NCI-H748 (cell line): ENCODE measurements at regions not wholly inside any gene's neighbourhood (a gene's known extent, or its start where the extent isn't known, plus 50 kb on each side); places are given as distances from the start of the nearest gene placed in this dataset.
A peak's percentile ranks its signal among the peaks of the same experiment; 100 is the strongest.
"Not testable (repeated sequence)": the region's sequence is repeated elsewhere in the genome, so short reads cannot be mapped to it uniquely, and the experiment has no call there.

Source experiments
- DNase-seq: peaks from one replicate; lab custom pipeline; 2025; ENCODE audit not compliant: unreplicated experiment; lab: John Stamatoyannopoulos, UW

GRCh38 chr1:38758820-38759219, 100.8 kb downstream of the RRAGC start:
- no peak for DNase-seq

DNA sequence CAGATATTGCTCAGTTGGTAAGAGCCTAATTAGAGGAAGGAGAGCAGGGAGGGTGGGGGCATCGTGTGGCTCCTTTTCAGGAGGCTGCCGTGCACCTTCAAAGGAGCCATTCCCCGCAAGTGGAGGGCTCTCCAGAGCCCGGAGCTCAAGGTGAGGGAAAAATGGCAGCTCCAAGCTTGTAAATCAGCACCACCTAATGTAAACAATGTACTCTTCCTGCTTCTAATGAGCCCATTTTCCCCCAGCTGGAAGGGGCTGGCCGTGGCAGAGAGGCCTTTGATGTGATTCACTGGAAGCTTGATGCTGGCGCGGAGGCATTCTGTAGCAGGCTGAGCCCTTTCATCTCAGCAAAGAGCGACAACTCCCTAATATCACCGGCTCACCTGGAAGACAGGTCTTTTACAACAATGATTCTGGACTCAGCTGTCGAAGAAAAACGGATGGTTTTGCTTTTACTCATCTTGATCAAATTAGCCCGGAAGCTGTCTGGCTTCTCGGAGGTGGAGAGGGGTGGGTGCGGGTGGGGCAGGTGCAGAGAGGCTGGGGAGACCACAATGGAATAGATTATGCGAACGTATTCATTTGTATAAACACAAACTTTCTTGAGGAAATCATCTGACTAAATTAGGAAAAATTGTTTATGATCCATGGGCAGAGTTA, 112.5 kb downstream of the RRAGC start:
- peak; percentile 70 for DNase-seq

DNA sequence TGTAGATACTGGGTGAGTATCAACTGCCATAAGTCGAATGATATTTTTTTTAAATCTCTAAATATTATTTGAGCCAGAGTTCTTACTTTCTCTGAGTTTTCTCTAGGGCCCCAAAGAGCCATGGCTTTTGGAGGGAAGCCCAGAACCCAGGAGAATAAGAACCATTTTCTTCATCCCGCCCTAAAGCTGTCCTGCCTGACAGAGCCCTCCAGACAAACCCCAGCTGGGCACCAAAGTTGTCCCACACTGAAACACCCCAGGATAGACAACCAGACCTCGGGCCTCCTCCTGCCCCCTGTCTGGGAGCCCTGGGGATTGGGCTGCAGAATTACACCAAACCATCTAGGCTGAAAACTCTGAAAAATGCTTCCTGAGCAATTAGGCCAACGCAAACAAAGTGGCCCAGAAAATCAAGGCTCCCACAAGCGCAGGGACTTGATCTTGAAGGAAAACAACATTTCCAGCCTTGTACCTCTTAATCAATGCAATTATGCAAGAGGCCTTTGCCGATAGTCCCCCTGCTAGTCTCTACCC, 113.1 kb downstream of the RRAGC start:
- no peak for DNase-seq

GRCh38 chr1:38745476-38746401, 113.8 kb downstream of the RRAGC start:
- no peak for DNase-seq

DNA sequence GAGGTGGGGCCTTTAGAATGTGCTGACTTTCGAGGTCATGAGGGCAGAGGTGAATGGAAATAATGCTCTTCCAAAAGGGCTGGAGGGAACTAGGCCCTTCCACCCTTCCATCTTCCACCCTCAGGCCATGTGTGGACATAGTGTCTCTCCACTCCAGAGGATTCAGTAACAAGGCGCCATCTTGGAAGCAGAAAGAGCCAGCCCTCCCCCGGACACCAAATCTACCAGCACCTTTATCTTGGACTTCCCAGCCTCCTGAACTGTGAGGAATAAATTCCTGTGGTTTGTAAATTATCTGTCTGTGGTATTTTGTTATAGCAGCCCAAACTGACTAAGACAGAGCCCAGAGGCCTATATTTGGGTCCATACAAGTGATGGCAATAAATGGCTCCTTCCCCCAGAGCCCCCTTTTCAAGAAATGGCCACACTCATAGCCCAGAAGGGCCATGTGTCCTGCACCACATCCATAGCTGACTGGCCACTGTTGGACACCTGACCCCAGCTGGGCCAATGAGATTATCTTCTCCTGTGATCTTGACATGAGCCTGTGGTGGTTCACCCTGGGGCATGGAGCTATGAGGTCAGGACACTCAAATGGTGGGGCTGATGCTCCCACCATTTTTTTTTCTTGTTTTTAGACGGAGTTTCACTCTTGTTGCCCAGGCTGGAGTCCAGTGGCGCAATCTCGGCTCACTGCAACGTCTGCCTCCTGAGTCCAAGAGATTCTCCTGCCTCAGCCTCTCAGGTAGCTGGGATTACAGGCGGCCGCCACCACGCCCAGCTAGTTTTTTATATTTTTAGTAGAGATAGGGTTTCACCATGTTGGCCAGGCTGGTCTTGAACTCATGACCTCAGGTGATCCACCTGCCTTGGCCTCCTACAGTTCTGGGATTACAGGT, 114.9 kb downstream of the RRAGC start:
- no peak for DNase-seq

DNA sequence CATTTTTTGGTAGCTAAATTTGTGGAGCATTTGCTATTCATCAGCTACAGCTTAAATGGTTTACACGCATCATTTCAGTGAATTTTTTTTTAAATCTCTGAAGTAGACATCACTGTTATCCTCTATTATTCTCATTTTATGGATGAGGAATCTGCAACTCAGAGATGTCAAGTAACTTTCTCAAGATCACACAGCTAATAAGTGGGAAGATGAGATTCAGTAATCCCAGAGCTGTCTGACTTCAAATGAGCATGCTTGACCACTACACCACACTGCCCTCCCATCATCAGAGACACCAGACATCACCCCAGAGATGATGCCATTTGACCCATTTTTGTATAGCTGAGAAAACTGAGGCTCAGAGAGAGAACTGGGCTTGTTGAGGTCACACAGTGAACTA, 116.4 kb downstream of the RRAGC start:
- DNase-seq, result no peak

DNA sequence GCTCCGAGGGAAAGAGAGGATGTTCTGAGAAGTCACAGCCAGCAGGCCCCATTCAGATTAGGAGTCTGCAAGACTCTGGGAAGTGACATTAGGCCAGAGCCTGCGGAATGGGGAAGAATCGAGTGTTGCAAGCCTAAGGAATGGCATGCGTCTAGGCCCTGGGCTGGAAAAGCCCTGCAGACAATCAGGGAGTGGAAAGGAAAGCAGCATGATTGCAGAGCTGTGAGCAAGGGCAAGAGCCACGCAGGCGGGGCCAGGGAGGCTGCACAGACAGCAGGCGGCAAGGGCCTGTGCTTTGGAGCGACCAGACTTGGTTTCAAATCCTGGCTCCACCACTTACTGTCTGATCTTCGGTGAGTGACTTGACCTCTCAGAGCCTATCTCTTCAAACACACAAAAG, 118.2 kb downstream of the RRAGC start:
- DNase-seq, result no peak

- no peak for DNase-seq
Measured at GRCh38 chr1:38740487-38740886, 119.1 kb downstream of the RRAGC start.

DNA sequence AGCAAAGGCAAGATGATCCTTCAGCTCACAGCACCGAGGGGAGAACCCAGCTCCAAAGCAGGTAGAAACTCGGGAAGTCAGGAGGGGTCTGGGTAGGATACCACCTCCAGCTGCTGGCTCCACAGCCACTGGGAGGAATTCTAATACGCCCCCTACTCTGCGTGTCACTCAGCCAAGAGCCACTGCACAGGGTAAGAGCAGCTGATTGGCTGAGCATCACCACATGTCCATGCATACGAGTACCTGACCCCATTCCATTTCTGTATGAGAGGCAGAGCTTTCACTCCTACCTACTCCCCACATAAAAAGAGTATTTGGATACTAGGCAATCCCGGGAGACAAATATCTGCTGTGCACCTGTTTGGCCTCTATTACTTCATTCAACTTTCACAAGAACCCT, 121.4 kb downstream of the RRAGC start:
- no peak for DNase-seq

DNA sequence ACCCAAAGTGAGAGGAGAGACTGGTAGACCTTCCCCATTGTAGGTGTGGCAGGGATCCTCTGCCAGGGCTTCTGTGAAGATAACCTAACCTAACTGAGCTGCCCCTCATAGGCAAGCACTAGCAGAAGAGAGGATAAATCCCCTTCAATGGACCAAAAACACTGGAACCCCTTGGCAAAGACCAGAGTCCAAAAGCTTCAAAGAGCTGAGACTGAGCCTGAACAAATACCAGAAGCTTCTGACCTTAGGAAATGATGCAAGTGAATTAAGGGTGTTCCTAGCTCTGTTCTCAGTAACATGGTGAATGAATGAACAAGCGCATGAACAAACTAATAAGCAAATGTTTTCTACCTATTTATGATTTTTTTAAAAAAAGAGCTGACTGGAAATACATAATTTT, 123.2 kb downstream of the RRAGC start:
- DNase-seq, result no peak

- no peak for DNase-seq
Measured at GRCh38 chr1:38735651-38736161, 123.9 kb downstream of the RRAGC start.

- no peak for DNase-seq
Measured at GRCh38 chr1:38733761-38734160, 125.8 kb downstream of the RRAGC start.

DNA sequence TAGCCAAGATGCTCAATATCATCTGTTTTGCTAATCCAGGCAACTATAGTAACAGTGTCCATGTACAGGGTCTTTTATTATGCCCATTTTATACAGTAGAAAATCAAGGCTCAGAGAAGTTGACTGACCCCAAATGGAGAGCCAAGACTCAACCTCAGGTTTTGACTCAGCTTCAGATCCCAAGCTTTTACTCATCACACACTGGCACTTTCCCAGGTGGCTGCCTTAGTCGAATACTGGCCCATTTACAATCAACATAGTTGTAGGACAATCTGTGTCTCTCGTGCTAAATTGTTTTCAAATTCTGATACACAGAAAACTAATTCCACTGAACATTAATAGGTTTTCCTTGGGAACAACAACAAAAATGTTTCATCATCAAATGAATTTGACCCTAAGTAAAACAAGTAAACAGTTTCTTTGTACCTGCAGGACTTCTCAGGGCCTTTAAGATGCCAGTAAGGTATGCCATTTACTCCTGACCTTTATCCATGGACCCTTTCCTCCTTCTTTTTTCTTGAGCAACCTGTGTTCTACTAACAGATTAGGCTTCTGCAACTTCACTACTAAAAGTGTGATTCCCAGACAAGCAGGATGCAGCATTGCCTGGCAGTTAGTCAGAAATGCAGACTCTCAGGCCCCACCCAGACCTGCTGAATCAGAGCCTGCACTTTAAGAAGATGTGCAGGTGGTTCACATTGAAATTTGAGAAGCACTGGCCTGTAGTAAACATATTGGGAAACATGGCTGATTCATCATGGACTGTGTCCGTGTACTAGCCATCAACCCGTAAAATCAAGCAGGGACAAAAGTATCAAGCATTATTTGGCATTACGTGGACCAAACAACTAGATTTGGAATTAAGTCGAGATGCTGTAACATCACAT, 128.8 kb downstream of the RRAGC start:
- peak; percentile 39 for DNase-seq

DNA sequence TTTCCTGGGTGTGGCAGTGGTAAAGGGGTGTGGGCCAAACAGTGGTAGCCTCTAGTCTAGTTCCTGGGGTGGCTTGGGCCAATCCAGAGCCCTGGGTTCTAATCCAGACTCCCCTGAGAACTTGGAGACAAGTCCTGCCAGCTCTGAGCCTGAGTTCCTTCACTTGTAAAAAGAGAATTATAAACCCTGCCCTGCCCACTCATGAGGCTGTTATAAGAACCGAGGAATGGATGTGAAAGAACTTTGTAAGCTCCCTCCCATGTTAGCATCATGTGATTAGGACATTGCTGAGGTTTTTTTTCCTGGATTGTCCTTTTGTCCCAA, 131.0 kb downstream of the RRAGC start:
- no peak for DNase-seq

- no peak for DNase-seq
Measured at GRCh38 chr1:38727684-38728584, 131.6 kb downstream of the RRAGC start.

GRCh38 chr1:38725321-38725961, 134.1 kb downstream of the RRAGC start:
- DNase-seq, result not testable (repeated sequence)

DNA sequence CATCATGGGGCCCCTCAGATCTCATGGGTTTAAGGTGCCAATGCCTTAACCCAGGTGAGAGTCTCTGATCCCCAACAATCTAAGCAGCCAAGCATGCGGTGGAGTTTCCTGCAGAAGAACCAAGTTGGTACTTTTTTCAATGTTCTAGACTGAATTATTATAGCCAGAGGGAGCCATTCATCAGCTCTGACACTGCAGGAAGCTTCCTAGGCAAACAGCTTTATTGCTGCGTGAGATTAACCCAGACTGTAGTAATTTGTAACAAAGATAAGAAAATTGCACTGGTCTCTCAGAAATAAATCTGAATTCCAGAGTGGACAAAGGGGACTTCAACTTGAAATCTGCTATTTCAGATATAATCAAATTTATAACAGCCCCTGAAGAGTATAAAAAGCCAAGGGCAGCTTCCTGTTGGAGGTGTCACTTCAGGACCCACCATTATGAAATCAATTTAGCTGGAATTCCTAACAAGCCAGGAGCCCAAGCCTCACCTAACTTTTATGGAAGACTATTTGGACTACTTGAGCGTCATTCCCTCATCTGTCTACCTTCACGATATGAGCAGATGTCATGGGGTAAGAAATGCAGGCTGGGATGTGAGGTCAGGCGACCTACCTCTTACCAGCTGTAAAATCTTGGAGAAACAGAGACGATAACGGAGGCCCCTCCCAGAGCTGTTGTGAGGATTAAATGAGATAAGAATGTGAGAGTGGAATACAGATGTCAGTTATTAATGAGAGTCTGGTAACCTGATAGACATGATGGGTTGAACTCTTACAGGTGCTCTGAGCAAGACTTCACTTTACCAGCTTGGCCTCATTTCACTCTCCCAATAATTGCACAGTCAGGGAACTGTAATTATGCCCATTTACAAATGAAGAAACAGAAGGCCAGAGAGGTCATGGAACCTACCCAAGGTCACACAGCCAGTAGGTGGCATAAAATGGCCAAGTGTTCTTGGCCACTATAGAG, 135.1 kb downstream of the RRAGC start:
- DNase-seq, result no peak
